ENCODE measurements at regions not wholly inside any gene's neighbourhood (a gene's known extent, or its start where the extent isn't known, plus 50 kb on each side); places are given as distances from the start of the nearest gene placed in this dataset.
A peak's percentile ranks its signal among the peaks of the same experiment; 100 is the strongest.
"Not testable (repeated sequence)": the region's sequence is repeated elsewhere in the genome, so short reads cannot be mapped to it uniquely, and the experiment has no call there.

- DNase-seq (ENCODE audit: insufficient read length, low spot score) (no peak), FAIRE-seq (no peak)
- no peak for TF ChIP-seq TAF1 (IDR thresholded peaks at IDR 0.05; ENCODE audit: low read depth, low read length)
- no peak for TF ChIP-seq POLR2A (IDR thresholded peaks at IDR 0.05; ENCODE audit: low read depth, low read length)
- TF ChIP-seq POU2F2 (IDR thresholded peaks at IDR 0.05; ENCODE audit: low read depth, low read length), result no peak
- TF ChIP-seq PAX5 (IDR thresholded peaks at IDR 0.05; ENCODE audit: insufficient read depth, low read length, severe bottlenecking), result no peak
- TF ChIP-seq POLR2AphosphoS5 (IDR thresholded peaks at IDR 0.05; ENCODE audit: low read depth, low read length), result no peak
- no peak for TF ChIP-seq SPI1 (IDR thresholded peaks at IDR 0.05; ENCODE audit: low read depth, low read length)
Observed at GRCh38 chr3:175969456-175969855, 1110.3 kb downstream of the NAALADL2 start.

- FAIRE-seq (no peak), DNase-seq (ENCODE audit: insufficient read length, low spot score) (no peak)
- TF ChIP-seq SPI1 (IDR thresholded peaks at IDR 0.05; ENCODE audit: low read depth, low read length) (no peak), POU2F2 (IDR thresholded peaks at IDR 0.05; ENCODE audit: low read depth, low read length) (no peak), POLR2A (IDR thresholded peaks at IDR 0.05; ENCODE audit: low read depth, low read length) (no peak), TAF1 (IDR thresholded peaks at IDR 0.05; ENCODE audit: low read depth, low read length) (no peak), PAX5 (IDR thresholded peaks at IDR 0.05; ENCODE audit: insufficient read depth, low read length, severe bottlenecking) (no peak), POLR2AphosphoS5 (IDR thresholded peaks at IDR 0.05; ENCODE audit: low read depth, low read length) (no peak)
Observed at GRCh38 chr3:175965036-175965435, 1105.9 kb downstream of the NAALADL2 start.

GRCh38 chr3:175957427-175957826 lies 1098.3 kb downstream of the NAALADL2 start:
- no peak for DNase-seq (ENCODE audit: insufficient read length, low spot score)
- TF ChIP-seq TAF1 (IDR thresholded peaks at IDR 0.05; ENCODE audit: low read depth, low read length) (no peak), PAX5 (IDR thresholded peaks at IDR 0.05; ENCODE audit: insufficient read depth, low read length, severe bottlenecking) (no peak), POU2F2 (IDR thresholded peaks at IDR 0.05; ENCODE audit: low read depth, low read length) (no peak), POLR2AphosphoS5 (IDR thresholded peaks at IDR 0.05; ENCODE audit: low read depth, low read length) (no peak), SPI1 (IDR thresholded peaks at IDR 0.05; ENCODE audit: low read depth, low read length) (peak; percentile 69), POLR2A (IDR thresholded peaks at IDR 0.05; ENCODE audit: low read depth, low read length) (no peak)
- FAIRE-seq, result no peak

GRCh38 chr3:175956964-175957363 lies 1097.8 kb downstream of the NAALADL2 start:
- DNase-seq (ENCODE audit: insufficient read length, low spot score), result no peak
- FAIRE-seq, result no peak
- TF ChIP-seq PAX5 (IDR thresholded peaks at IDR 0.05; ENCODE audit: insufficient read depth, low read length, severe bottlenecking), result no peak
- no peak for TF ChIP-seq TAF1 (IDR thresholded peaks at IDR 0.05; ENCODE audit: low read depth, low read length)
- no peak for TF ChIP-seq POLR2AphosphoS5 (IDR thresholded peaks at IDR 0.05; ENCODE audit: low read depth, low read length)
- no peak for TF ChIP-seq POLR2A (IDR thresholded peaks at IDR 0.05; ENCODE audit: low read depth, low read length)
- no peak for TF ChIP-seq SPI1 (IDR thresholded peaks at IDR 0.05; ENCODE audit: low read depth, low read length)
- TF ChIP-seq POU2F2 (IDR thresholded peaks at IDR 0.05; ENCODE audit: low read depth, low read length), result no peak

- DNase-seq (ENCODE audit: insufficient read length, low spot score) (no peak), FAIRE-seq (no peak)
- no peak for TF ChIP-seq POLR2A (IDR thresholded peaks at IDR 0.05; ENCODE audit: low read depth, low read length)
- TF ChIP-seq PAX5 (IDR thresholded peaks at IDR 0.05; ENCODE audit: insufficient read depth, low read length, severe bottlenecking), result no peak
Observed at GRCh38 chr3:175951047-175951694, 1092.0 kb downstream of the NAALADL2 start.

- DNase-seq (ENCODE audit: insufficient read length, low spot score), result no peak
- no peak for FAIRE-seq
- TF ChIP-seq TAF1 (IDR thresholded peaks at IDR 0.05; ENCODE audit: low read depth, low read length), result no peak
- TF ChIP-seq POLR2A (IDR thresholded peaks at IDR 0.05; ENCODE audit: low read depth, low read length), result no peak
- no peak for TF ChIP-seq POU2F2 (IDR thresholded peaks at IDR 0.05; ENCODE audit: low read depth, low read length)
Observed at GRCh38 chr3:175948041-175948440, 1088.9 kb downstream of the NAALADL2 start.

GRCh38 chr3:175941352-175941751 lies 1082.2 kb downstream of the NAALADL2 start:
- DNase-seq (ENCODE audit: insufficient read length, low spot score), result no peak
- FAIRE-seq, result no peak
- TF ChIP-seq TAF1 (IDR thresholded peaks at IDR 0.05; ENCODE audit: low read depth, low read length) (no peak), POLR2AphosphoS5 (IDR thresholded peaks at IDR 0.05; ENCODE audit: low read depth, low read length) (no peak), PAX5 (IDR thresholded peaks at IDR 0.05; ENCODE audit: insufficient read depth, low read length, severe bottlenecking) (no peak), POU2F2 (IDR thresholded peaks at IDR 0.05; ENCODE audit: low read depth, low read length) (no peak), SPI1 (IDR thresholded peaks at IDR 0.05; ENCODE audit: low read depth, low read length) (no peak), POLR2A (IDR thresholded peaks at IDR 0.05; ENCODE audit: low read depth, low read length) (no peak)

- DNase-seq (ENCODE audit: insufficient read length, low spot score) (no peak), FAIRE-seq (peak; percentile 57)
- TF ChIP-seq PAX5 (IDR thresholded peaks at IDR 0.05; ENCODE audit: insufficient read depth, low read length, severe bottlenecking) (no peak), POLR2A (IDR thresholded peaks at IDR 0.05; ENCODE audit: low read depth, low read length) (no peak), POLR2AphosphoS5 (IDR thresholded peaks at IDR 0.05; ENCODE audit: low read depth, low read length) (no peak), SPI1 (IDR thresholded peaks at IDR 0.05; ENCODE audit: low read depth, low read length) (no peak), POU2F2 (IDR thresholded peaks at IDR 0.05; ENCODE audit: low read depth, low read length) (no peak), TAF1 (IDR thresholded peaks at IDR 0.05; ENCODE audit: low read depth, low read length) (no peak)
Observed at GRCh38 chr3:175940881-175941280, 1081.7 kb downstream of the NAALADL2 start.

- FAIRE-seq (no peak), DNase-seq (ENCODE audit: insufficient read length, low spot score) (no peak)
- no peak for TF ChIP-seq POU2F2 (IDR thresholded peaks at IDR 0.05; ENCODE audit: low read depth, low read length)
- TF ChIP-seq PAX5 (IDR thresholded peaks at IDR 0.05; ENCODE audit: insufficient read depth, low read length, severe bottlenecking), result no peak
- TF ChIP-seq POLR2A (IDR thresholded peaks at IDR 0.05; ENCODE audit: low read depth, low read length), result no peak
- no peak for TF ChIP-seq POLR2AphosphoS5 (IDR thresholded peaks at IDR 0.05; ENCODE audit: low read depth, low read length)
Observed at GRCh38 chr3:175940243-175940642, 1081.1 kb downstream of the NAALADL2 start.

GRCh38 chr3:175937367-175937766 lies 1078.2 kb downstream of the NAALADL2 start:
- not testable (repeated sequence) for DNase-seq (ENCODE audit: insufficient read length, low spot score); FAIRE-seq

Data from GM12891 (cell line).